GM19324 (cell line): ENCODE measurements at regions not wholly inside any gene's neighbourhood (a gene's known extent, or its start where the extent isn't known, plus 50 kb on each side); places are given as distances from the start of the nearest gene placed in this dataset.

Experiments
- ATAC-seq: cut with Tn5 transposase; IDR thresholded peaks from one replicate; pipeline ENCODE4 v1.9.1; 2021; ENCODE audit warnings: mild to moderate bottlenecking, moderate library complexity; ENCODE audit not compliant: unreplicated experiment, low FRiP score

- no peak for ATAC-seq
Measured at GRCh38 chr2:42888321-42889245, 96.2 kb upstream of the HAAO start.

- no peak for ATAC-seq
Measured at GRCh38 chr2:42886921-42887320, 94.5 kb upstream of the HAAO start.

- no peak for ATAC-seq
Measured at GRCh38 chr2:42882756-42883155, 90.4 kb upstream of the HAAO start.

- ATAC-seq = no peak
Measured at GRCh38 chr2:42881732-42882131, 89.3 kb upstream of the HAAO start.

- ATAC-seq = no peak
Measured at GRCh38 chr2:42880738-42881690, 88.6 kb upstream of the HAAO start.

- ATAC-seq = no peak
Measured at GRCh38 chr2:42879913-42880737, 87.7 kb upstream of the HAAO start.

GRCh38 chr2:42879121-42879705 is 86.8 kb upstream of the HAAO start:
- ATAC-seq = no peak

- no peak for ATAC-seq
Measured at GRCh38 chr2:42878581-42878980, 86.2 kb upstream of the HAAO start.

GRCh38 chr2:42877936-42878335 is 85.6 kb upstream of the HAAO start:
- no peak for ATAC-seq

GRCh38 chr2:42877511-42877910 is 85.1 kb upstream of the HAAO start:
- no peak for ATAC-seq

GRCh38 chr2:42876326-42876751 is 84.0 kb upstream of the HAAO start:
- ATAC-seq = no peak

- ATAC-seq = no peak
Measured at GRCh38 chr2:42875880-42876279, 83.5 kb upstream of the HAAO start.

GRCh38 chr2:42874949-42875801 is 82.8 kb upstream of the HAAO start:
- no peak for ATAC-seq

- ATAC-seq = no peak
Measured at GRCh38 chr2:42872721-42873120, 80.3 kb upstream of the HAAO start.

- no peak for ATAC-seq
Measured at GRCh38 chr2:42871372-42871771, 79.0 kb upstream of the HAAO start.

- ATAC-seq = no peak
Measured at GRCh38 chr2:42868874-42869273, 76.5 kb upstream of the HAAO start.

- ATAC-seq = no peak
Measured at GRCh38 chr2:42868096-42868495, 75.7 kb upstream of the HAAO start.

- ATAC-seq = no peak
Measured at GRCh38 chr2:42867093-42868065, 75.0 kb upstream of the HAAO start.
